ENCODE measurements at regions not wholly inside any gene's neighbourhood (a gene's known extent, or its start where the extent isn't known, plus 50 kb on each side); places are given as distances from the start of the nearest gene placed in this dataset.

DNA sequence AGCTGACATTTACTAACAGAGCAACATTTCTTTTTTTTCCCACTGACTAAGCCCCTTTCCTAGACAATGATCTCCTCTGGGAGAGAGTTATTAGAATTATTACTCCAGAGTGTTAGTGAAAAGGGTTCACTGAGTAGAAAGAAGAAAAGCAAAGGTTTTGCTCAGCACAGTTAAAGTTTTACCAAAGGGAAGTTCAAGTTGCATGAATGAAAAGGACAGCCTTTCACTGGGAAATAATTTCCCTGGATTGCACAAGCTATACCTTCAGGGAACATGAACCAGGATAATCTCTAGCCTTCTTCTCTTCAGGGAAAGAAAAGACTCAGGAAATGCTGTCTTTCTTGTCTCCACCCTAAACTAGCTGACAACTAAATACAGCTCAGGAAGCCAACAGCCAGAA is 71.4 kb upstream of the ESRRG start:
- no peak for FAIRE-seq

- no peak for FAIRE-seq
Measured at GRCh38 chr1:216793973-216794372, 70.7 kb upstream of the ESRRG start.

GRCh38 chr1:216793303-216793702 is 70.1 kb upstream of the ESRRG start:
- FAIRE-seq, result no peak

GRCh38 chr1:216788671-216789070 is 65.4 kb upstream of the ESRRG start:
- no peak for FAIRE-seq

- FAIRE-seq, result no peak
Measured at GRCh38 chr1:216785737-216786136, 62.5 kb upstream of the ESRRG start.

DNA sequence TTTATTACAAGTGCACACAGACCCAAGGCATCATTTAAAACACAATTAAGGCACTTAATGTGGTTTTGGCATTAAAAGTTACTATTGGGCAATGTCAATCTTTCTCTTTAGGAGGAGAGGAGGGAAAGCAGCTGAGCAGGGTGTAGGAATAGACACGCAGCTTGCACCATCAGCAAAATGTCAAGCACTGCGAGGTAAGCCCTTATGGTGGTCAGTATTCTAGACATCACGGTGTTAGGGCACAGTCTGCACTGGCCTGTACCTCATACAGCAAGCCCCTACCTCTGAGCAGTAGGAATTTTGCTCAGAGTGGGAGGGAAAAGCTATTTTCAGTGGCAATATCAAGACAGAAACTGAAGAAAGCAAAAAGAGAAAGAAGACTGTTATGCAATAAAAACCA is 62.0 kb upstream of the ESRRG start:
- FAIRE-seq, result no peak

GRCh38 chr1:216779686-216780085 is 56.5 kb upstream of the ESRRG start:
- FAIRE-seq, result no peak

DNA sequence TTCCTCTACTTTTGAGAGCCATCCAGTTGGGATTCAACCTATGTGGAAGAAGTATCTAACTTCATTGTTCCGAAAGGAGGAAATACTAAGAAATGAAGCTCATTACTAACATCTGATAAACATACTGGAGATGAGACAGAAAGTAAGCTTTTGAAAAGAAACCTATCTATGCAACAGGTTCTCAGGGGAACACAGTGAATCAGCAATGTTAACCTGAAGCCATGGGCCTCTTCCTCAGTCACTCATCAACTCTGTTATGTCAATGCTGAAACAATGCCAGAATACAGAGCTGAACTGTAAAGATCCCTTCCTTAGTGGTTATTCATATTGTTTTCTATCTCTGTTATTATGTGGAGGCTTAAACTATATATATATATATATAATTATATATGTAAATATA is 55.5 kb upstream of the ESRRG start:
- no peak for FAIRE-seq

DNA sequence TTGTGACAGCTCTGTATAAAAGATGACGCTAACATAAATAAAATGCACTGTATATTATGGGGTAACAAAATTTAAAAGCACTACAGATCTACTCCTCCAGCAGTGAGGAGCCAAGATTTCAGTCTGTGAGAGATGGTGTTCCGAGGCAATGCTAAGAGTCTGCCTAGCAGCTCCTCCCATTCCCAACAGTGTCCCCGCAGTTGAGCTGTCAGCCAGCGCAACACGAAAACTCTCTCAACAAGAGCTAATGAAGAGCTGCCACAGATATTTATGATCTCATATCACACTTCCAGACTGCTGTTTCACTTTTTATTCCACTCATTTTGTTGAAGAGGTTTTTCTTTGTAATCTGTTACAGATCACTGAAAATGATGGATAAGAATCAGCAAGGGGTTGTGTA is 53.9 kb upstream of the ESRRG start:
- FAIRE-seq, result no peak

All from islet of Langerhans (tissue), 1 donor.